Cardiac fibroblast (primary cell): ENCODE measurements at regions not wholly inside any gene's neighbourhood (a gene's known extent, or its start where the extent isn't known, plus 50 kb on each side); places are given as distances from the start of the nearest gene placed in this dataset.

Experiments
- DNase-seq, 2 donors: peaks; one replicate each; pipeline versions ENCODE4 v3.0.0 to v3.0.0-alpha.2; 2010; ENCODE audit warnings: low read depth in 2 of 2
- H3K4me3 ChIP-seq, 2 donors: replicated peaks in 1 of 2; 1 replicate in 1 of 2; 2 replicates in 1 of 2; pipeline ENCODE4 v1.5.1; 2011; ENCODE audit warnings: low read depth in 2 of 2, low read length in 2 of 2, mild to moderate bottlenecking in 2 of 2, moderate library complexity in 1 of 2
- TF ChIP-seq, protein P1 (sequence below): IDR thresholded peaks from one replicate; pipeline ENCODE4 v1.5.1; 2011; ENCODE audit warnings: low read depth, mild to moderate bottlenecking, low read length, inconsistent platforms

DNA sequence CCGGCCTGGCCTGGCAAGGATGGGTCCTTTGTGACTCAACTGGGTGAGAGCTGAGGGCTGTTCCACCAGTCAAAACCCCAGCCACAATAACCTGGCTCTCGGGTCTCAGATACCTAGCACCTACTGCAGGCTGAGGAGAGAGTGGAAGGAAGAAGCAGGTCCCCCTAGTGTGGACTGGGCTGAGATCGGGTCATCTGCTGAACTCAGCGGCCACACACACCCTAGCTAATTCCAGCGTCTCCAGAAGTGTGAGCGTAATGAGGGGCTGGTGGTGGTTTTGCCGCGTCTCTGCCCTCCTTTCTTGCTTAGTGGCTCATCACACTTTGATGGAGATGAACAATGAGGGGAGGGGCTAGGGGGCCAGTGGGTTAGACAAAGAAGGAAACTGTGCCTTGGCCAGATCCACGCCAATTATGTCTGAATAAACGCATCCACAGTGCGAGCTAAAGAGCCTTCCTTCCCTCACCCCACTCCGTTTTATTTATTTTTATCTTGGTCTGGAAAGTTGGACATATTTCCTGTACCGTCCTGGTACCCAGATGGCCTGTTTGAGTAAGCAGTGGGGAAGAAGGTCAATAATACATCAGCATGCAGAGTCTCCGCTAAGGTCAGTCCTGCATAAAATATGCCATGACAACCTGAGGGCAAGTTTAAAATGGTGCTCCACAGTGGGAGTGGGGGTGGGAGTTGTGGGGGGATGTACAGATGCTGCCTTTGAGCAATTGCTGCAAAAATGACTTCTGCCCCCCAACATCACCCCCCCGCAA, 370.0 kb downstream of the WDR72 start:
- DNase-seq: no peak
- no peak overlapping the region for H3K4me3 ChIP-seq
- TF ChIP-seq, protein P1, sequence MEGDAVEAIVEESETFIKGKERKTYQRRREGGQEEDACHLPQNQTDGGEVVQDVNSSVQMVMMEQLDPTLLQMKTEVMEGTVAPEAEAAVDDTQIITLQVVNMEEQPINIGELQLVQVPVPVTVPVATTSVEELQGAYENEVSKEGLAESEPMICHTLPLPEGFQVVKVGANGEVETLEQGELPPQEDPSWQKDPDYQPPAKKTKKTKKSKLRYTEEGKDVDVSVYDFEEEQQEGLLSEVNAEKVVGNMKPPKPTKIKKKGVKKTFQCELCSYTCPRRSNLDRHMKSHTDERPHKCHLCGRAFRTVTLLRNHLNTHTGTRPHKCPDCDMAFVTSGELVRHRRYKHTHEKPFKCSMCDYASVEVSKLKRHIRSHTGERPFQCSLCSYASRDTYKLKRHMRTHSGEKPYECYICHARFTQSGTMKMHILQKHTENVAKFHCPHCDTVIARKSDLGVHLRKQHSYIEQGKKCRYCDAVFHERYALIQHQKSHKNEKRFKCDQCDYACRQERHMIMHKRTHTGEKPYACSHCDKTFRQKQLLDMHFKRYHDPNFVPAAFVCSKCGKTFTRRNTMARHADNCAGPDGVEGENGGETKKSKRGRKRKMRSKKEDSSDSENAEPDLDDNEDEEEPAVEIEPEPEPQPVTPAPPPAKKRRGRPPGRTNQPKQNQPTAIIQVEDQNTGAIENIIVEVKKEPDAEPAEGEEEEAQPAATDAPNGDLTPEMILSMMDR: no peak

DNA sequence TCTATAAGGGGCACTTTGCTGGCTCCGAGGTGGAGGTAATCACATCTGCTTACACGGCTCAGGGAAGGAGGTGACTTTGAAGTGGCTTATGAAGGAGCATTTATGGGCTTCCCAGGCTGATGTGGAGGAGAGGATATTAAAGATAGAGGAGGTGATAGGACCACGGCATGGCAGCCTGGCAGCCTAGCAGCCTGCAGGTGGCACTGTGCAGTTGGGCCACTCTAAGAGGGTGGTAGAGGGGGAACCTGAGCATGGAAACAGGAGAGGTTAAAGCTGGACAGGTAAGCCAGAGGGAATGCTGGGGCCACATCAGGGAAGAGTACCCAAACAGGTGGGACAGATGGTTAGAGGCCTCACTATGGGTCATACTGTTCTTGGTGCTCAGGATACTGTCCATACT, 375.0 kb downstream of the WDR72 start:
- TF ChIP-seq, protein P1: no peak
- DNase-seq: no peak
- no peak overlapping the region for H3K4me3 ChIP-seq

DNA sequence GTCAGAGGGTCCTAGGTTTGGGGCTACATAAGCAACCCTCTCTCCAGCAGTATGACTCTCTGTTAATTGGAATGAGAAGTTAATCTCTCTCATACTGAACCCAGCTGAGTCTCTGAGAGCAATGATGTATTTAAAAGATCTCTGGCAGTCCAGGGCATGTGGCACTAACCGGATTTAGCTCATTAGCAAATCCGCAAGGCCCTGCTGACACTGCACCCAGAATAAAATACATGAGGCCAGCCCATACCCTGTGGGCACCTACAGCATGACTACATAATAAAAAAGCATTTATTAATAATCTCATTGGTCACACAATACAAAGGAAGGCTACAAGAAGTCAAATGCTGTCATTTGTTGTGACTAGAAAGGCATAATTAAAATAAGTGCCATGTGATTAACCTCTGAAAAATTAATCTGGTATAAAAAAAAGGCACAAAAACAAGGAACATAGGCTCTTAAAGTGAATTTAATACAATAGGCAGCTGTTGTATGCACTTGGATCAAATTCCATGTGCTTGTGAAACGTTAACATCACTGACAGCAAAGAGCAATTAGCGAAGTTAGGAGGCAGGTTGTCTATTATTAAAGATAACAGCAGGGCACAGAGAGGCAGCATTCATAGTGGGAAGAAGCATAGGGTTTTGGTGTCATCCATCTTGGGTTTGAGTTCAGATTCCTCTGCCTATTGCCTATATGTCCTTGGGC, 381.2 kb downstream of the WDR72 start:
- DNase-seq: no peak
- TF ChIP-seq, protein P1: no peak
- H3K4me3 ChIP-seq: no peak overlapping the region

DNA sequence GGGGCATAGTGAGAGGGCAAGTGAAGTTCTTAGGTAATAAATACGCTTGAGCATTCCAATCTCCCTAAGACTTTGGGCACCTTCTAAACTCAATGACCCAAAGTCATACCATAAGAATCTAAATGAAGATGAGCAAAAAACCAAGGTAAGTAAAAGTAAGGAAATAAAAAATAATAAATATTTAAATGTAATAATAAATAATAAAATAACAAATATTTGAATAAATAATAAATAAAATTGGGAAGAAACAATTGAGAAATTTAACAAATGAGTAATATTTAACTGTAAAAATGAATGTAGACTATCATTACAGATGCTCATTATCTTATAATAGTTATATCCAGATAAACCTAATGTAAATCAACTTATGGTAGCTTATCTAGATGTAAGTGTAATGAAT, 391.7 kb downstream of the WDR72 start:
- no peak overlapping the region for H3K4me3 ChIP-seq

DNA sequence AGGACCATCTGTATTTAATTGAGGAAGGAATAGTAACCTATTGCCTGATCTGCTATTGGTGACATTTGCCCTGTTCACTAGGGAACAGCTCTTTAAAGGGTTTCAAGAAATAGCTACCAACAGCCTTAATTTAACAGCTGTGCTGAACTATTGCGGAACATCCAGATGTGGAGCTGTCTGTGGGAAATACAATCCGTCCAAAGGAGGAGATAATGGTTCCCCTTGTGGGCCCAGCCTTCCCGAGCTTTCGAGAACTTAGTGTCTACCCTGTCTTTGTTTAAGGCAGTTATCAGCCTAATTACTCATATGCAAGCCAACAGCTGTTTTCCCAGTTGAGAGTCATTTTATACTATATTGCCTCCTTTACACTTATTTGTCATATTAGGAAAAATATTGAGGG, 398.6 kb downstream of the WDR72 start:
- DNase-seq: no peak
- TF ChIP-seq, protein P1: no peak
- no peak overlapping the region for H3K4me3 ChIP-seq

More for the DNA sequence above, 391.7 kb downstream of the WDR72 start:
- TF ChIP-seq, protein P1: no peak
- no peak for DNase-seq

DNA sequence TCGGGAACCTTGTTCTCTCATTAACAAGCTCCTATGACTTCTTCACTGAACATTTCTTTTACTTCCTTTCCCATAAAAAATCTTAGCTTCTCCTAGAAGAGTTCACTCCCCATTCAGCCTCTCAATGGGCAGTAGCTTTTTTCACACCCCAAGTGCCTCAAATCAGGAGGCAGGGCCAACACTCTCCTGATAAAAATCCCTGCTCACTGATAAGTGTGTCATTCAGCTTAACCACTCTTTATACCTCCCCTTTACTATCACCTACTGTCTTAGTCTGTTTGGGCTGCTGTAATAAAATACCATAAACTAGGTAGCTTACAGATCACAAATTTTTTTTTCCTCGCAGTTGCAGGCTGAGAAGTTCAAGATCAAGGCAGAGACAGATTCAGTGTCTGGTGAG, 400.4 kb downstream of the WDR72 start:
- no peak overlapping the region for H3K4me3 ChIP-seq
- DNase-seq: no peak
- TF ChIP-seq, protein P1: no peak
